ENCODE measurements at regions not wholly inside any gene's neighbourhood (a gene's known extent, or its start where the extent isn't known, plus 50 kb on each side); places are given as distances from the start of the nearest gene placed in this dataset.

GRCh38 chr11:130816546-130817329 lies 99.5 kb downstream of the SNX19 start:
- no peak for DNase-seq (ENCODE audit: low read depth)
- no peak for TF ChIP-seq CTCF (IDR thresholded peaks at IDR 0.05; ENCODE audit: insufficient read depth, low read depth, low read length, missing control alignments)
- H3K4me3 ChIP-seq (ENCODE audit: low read length), result no peak overlapping the region

- peak; percentile 45 for DNase-seq (ENCODE audit: low read depth)
- TF ChIP-seq CTCF (IDR thresholded peaks at IDR 0.05; ENCODE audit: insufficient read depth, low read depth, low read length, missing control alignments), result no peak
- no peak overlapping the region for H3K4me3 ChIP-seq (ENCODE audit: low read length)
Measured at GRCh38 chr11:130817330-130817944, 98.8 kb downstream of the SNX19 start.

GRCh38 chr11:130819625-130820024 lies 96.7 kb downstream of the SNX19 start:
- H3K4me3 ChIP-seq (ENCODE audit: low read length), result no peak overlapping the region
- no peak for DNase-seq (ENCODE audit: low read depth)
- no peak for TF ChIP-seq CTCF (IDR thresholded peaks at IDR 0.05; ENCODE audit: insufficient read depth, low read depth, low read length, missing control alignments)

All from epithelial cell of esophagus (primary cell).